T47D (cell line): ENCODE measurements at regions not wholly inside any gene's neighbourhood (a gene's known extent, or its start where the extent isn't known, plus 50 kb on each side); places are given as distances from the start of the nearest gene placed in this dataset.
A peak's percentile ranks its signal among the peaks of the same experiment; 100 is the strongest.

Source experiments
- DNase-seq, 2 experiments: peaks; one replicate each; pipeline versions ENCODE4 v3.0.0 to v3.0.0-alpha.2; 2011 to 2012; ENCODE audit warnings: low read depth in 1 of 2, low spot score in 1 of 2
- JUND ChIP-seq: IDR thresholded peaks from 2 replicates; pipeline ENCODE4 v1.6.1; 2012; ENCODE audit warnings: low read depth
- in situ Hi-C: cut with HindIII; loops from 2 replicates; pipeline ENCODE4 v1.10.0; 2016; ENCODE audit warnings: low sequenced_read_pairs, low pct_unique_long_range_greater_than_20kb

- in situ Hi-C loops = no loop called here
- no peak for TF ChIP-seq JUND
- DNase-seq = no peak
Observed at GRCh38 chr12:127278351-127278750, 988.6 kb upstream of the TMEM132C start.

- TF ChIP-seq JUND = no peak
- in situ Hi-C loops = no loop called here
- no peak for DNase-seq
Observed at GRCh38 chr12:127280393-127281275, 986.3 kb upstream of the TMEM132C start.

DNA sequence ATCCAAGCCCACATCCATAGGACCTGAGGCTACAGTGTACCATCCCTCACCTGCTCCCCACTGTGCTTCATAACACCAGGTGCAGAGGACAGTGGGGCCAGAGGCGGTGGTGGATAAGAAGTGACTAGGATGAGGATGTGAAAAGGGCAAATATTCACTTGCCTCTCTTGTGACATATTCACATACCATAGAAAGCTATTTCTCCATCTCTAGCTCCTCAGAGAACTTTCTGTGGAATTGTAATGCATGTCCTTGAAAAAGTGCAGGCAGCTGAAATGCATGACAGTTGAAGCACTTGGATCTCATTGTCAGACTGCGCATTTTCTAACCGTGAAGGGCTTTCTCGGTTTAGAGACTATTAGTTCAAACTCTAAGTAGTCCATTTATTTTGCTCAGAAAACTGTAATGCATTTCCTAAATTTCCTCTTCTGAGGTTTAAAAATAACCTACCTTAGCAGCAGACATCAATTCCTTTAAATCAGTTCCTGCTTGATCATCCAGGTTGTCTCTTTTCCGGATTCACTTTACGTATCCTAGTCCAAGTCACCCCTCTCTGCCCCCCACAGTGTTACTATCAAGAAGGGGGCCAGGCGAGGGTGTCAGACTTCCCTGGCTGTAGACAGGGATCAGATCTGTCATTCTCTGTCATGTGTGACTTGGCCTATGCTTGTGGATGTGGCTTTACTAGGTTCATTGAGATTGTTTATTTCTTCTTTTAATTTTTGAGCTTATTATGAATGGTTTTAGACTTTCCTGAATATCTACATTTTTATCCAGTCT is 984.0 kb upstream of the TMEM132C start:
- in situ Hi-C loops = no loop called here

GRCh38 chr12:127284021-127284420 is 982.9 kb upstream of the TMEM132C start:
- no peak for DNase-seq
- in situ Hi-C loops = no loop called here
- no peak for TF ChIP-seq JUND

More for the DNA sequence above, 984.0 kb upstream of the TMEM132C start:
- DNase-seq = no peak
- no peak for TF ChIP-seq JUND

DNA sequence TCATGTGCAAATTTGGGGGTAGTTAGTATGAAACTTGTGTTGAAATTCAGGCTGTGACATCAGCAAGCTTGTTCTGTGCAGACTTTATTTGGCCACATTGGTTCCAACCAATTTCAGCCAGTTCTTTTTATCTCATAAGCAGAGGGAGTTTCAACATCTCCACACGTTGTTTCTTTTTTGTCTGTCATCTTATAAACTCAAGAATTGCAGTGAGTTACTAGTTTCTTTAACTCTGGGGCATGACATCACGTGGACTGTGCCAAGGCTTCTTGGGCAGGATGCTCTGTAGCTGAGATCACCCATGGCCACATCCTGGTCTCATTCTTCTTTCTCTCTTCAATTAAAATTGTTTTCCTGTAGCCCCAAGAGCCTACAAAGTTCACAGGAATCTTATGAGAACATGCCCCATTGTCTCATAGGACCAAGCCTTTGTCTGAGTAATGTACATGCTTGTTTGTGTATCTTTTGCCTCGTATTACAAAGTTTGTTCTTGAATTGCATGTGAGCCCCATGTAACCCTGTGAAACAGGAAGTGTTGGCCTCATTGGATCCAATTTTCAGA is 982.0 kb upstream of the TMEM132C start:
- no peak for DNase-seq
- TF ChIP-seq JUND = no peak
- in situ Hi-C loops = no loop called here

DNA sequence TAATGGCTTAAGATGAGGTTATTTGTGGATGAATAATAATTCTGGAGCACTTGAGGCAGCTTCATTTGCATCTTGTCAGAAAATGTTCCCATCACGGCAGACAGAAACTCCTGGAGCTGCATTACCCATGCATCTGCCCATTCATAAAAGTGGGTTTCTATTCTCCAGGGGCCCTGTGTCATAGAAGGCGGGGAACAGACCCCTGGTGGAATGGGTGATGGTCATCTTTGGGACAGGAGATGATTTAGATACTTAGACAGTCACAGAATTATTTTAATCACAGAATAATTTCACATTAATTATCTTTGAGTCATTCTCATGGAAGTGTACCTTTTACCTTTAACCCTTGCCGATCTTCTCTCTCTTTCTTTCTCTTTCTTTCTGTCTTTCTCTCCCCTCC is 980.7 kb upstream of the TMEM132C start:
- TF ChIP-seq JUND = no peak
- in situ Hi-C loops = no loop called here
- DNase-seq = no peak

GRCh38 chr12:127287256-127287655 is 979.7 kb upstream of the TMEM132C start:
- TF ChIP-seq JUND = no peak
- in situ Hi-C loops = no loop called here

DNA sequence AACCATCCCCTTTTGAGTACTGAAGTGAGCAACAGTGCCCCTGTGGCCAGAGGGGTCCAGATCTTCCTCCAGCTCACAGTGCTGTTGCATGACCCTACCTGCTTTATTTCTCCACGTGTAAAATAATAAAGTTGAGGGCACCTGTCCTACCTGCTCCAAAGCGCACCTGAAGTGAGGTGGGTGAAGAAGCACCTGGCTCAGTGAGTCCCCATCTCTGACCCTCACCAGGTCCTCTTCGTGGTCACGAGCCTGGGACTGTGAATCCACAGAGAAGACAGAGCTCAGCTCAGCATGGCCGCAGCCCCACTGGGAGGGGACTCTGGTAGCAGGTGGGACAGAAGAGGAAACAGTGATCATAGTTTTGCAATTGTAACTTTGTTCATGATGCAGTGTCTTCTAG is 976.7 kb upstream of the TMEM132C start:
- TF ChIP-seq JUND = no peak
- DNase-seq = no peak
- in situ Hi-C loops = no loop called here

More at GRCh38 chr12:127287256-127287655, 979.7 kb upstream of the TMEM132C start:
- DNase-seq = no peak

DNA sequence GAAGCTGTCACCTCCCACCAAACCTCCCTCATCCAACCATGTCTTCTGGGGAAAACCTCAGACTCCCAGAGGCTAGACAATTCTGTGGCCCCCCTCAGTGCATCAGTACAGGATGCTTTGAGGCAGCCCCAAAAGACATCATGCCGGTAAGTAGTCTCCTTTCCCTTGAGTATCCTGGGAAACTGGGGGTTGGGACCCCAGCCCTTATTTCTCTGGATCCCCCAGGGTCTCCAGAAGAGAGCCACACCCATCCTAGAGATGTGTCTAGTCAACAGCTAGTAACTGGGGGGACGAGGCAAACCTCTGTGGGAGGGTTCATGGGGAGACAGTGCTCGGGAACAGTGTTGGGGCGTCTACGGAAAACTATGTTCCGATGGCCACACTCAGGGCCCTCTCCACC is 974.2 kb upstream of the TMEM132C start:
- in situ Hi-C loops = no loop called here
- no peak for DNase-seq
- no peak for TF ChIP-seq JUND

- TF ChIP-seq JUND = no peak
- peak in 1 of 2 experiments; percentile 66 for DNase-seq
- in situ Hi-C loops = no loop called here
Observed at GRCh38 chr12:127293507-127294310, 973.3 kb upstream of the TMEM132C start.

GRCh38 chr12:127294651-127295210 is 972.2 kb upstream of the TMEM132C start:
- no peak for DNase-seq
- in situ Hi-C loops = no loop called here
- no peak for TF ChIP-seq JUND

GRCh38 chr12:127295630-127296029 is 971.3 kb upstream of the TMEM132C start:
- no peak for TF ChIP-seq JUND
- no peak for DNase-seq
- in situ Hi-C loops = no loop called here
